Stimulated activated CD4-positive, alpha-beta T cell treated with anti-CD3 and anti-CD28 coated beads, Interleukin-2, amount 100 ng/mL, for 4 hours (primary cell): ENCODE measurements at regions not wholly inside any gene's neighbourhood (a gene's known extent, or its start where the extent isn't known, plus 50 kb on each side); places are given as distances from the start of the nearest gene placed in this dataset.

Experiments
- DNase-seq: peaks from one replicate; pipeline ENCODE4 v3.0.0-alpha.2; 2020; ENCODE audit warnings: low read depth

- no peak for DNase-seq
Measured at GRCh38 chr5:138665261-138665660, 88.0 kb upstream of the CTNNA1 start.

- DNase-seq = no peak
Measured at GRCh38 chr5:138664276-138664943, 88.8 kb upstream of the CTNNA1 start.

GRCh38 chr5:138663561-138663960 lies 88.4 kb upstream of the HSPA9 start:
- DNase-seq = no peak

GRCh38 chr5:138663009-138663408 lies 87.8 kb upstream of the HSPA9 start:
- DNase-seq = peak; percentile 5

GRCh38 chr5:138662599-138662998 lies 87.4 kb upstream of the HSPA9 start:
- DNase-seq = no peak

GRCh38 chr5:138661991-138662434 lies 86.8 kb upstream of the HSPA9 start:
- DNase-seq = no peak

- DNase-seq = no peak
Measured at GRCh38 chr5:138661291-138661960, 86.2 kb upstream of the HSPA9 start.

- no peak for DNase-seq
Measured at GRCh38 chr5:138660051-138660572, 84.9 kb upstream of the HSPA9 start.

- DNase-seq = no peak
Measured at GRCh38 chr5:138659561-138659960, 84.4 kb upstream of the HSPA9 start.

GRCh38 chr5:138659121-138659520 lies 83.9 kb upstream of the HSPA9 start:
- no peak for DNase-seq

GRCh38 chr5:138658676-138659075 lies 83.5 kb upstream of the HSPA9 start:
- no peak for DNase-seq

GRCh38 chr5:138657360-138657759 lies 82.2 kb upstream of the HSPA9 start:
- no peak for DNase-seq

GRCh38 chr5:138656916-138657315 lies 81.7 kb upstream of the HSPA9 start:
- DNase-seq = no peak

GRCh38 chr5:138655530-138656190 lies 80.5 kb upstream of the HSPA9 start:
- no peak for DNase-seq

- peak; percentile 77 for DNase-seq
Measured at GRCh38 chr5:138654281-138654867, 79.2 kb upstream of the HSPA9 start.

- no peak for DNase-seq
Measured at GRCh38 chr5:138653502-138653901, 78.3 kb upstream of the HSPA9 start.

GRCh38 chr5:138651767-138652117 lies 76.5 kb upstream of the HSPA9 start:
- no peak for DNase-seq

- no peak for DNase-seq
Measured at GRCh38 chr5:138651058-138651766, 76.0 kb upstream of the HSPA9 start.

- DNase-seq = no peak
Measured at GRCh38 chr5:138650196-138650595, 75.0 kb upstream of the HSPA9 start.

GRCh38 chr5:138649775-138650174 lies 74.6 kb upstream of the HSPA9 start:
- DNase-seq = no peak

- no peak for DNase-seq
Measured at GRCh38 chr5:138649316-138649720, 74.1 kb upstream of the HSPA9 start.

GRCh38 chr5:138648841-138649240 lies 73.6 kb upstream of the HSPA9 start:
- DNase-seq = no peak
